Uterus (tissue), 3 donors: ENCODE measurements at regions not wholly inside any gene's neighbourhood (a gene's known extent, or its start where the extent isn't known, plus 50 kb on each side); places are given as distances from the start of the nearest gene placed in this dataset.
"Not testable (repeated sequence)": the region's sequence is repeated elsewhere in the genome, so short reads cannot be mapped to it uniquely, and the experiment has no call there.

Experiments
- DNase-seq, 2 donors: peaks; one replicate each; pipeline ENCODE4 v3.0.0-alpha.2; 2019 to 2020
- H3K27ac ChIP-seq, 2 donors: fragments of 200-600 bp; sonication (generic); 1 replicate in 1 of 2; 2 replicates in 1 of 2; pipeline ENCODE4 v1.5.1; 2016 to 2018
- H3K27me3 ChIP-seq, 2 donors: fragments of 200-600 bp; sonication (generic); one replicate each; pipeline ENCODE4 v1.5.1; 2018 to 2019; ENCODE audit warnings: control low read depth in 1 of 2
- H3K36me3 ChIP-seq, 2 donors: fragments of 200-600 bp; sonication (generic); one replicate each; pipeline ENCODE4 v1.5.1; 2019; ENCODE audit warnings: control low read depth in 1 of 2
- H3K4me1 ChIP-seq, 2 donors: fragments of 200-600 bp; sonication (generic); one replicate each; pipeline ENCODE4 v1.5.1; 2018 to 2019; ENCODE audit warnings: control low read depth in 1 of 2
- H3K4me3 ChIP-seq, 2 donors: fragments of 200-600 bp; sonication (generic); 1 replicate in 1 of 2; 2 replicates in 1 of 2; pipeline ENCODE4 v1.5.1; 2018 to 2019; ENCODE audit warnings: mild to moderate bottlenecking in 1 of 2
- H3K9me3 ChIP-seq, 2 donors: fragments of 200-600 bp; sonication (generic); one replicate each; pipeline ENCODE4 v1.5.1; 2019; ENCODE audit warnings: control low read depth in 1 of 2
- POLR2A ChIP-seq, 2 donors: fragments of 450-650 bp; IDR thresholded peaks; one replicate each; pipeline ENCODE4 v1.6.1; 2016; ENCODE audit warnings: antibody characterized with exemption in 2 of 2, mild to moderate bottlenecking in 1 of 2, moderate library complexity in 1 of 2
- intact Hi-C: fragments of 100-400 bp; cut with DNase I; formaldehyde crosslinking; loops from one replicate; pipeline ENCODE4 v1.15.1; 2023; ENCODE audit warnings: low total_unique reads
- TF ChIP-seq, protein P1 (sequence below), 4 experiments: fragments of 200-600 bp in 2 of 4; fragments of 450-650 bp in 2 of 4; sonication (generic) in 2 of 4; IDR thresholded peaks; one replicate each; pipeline ENCODE4 v1.5.1; 2016 to 2019; ENCODE audit warnings: antibody characterized with exemption in 4 of 4, mild to moderate bottlenecking in 2 of 4, moderate library complexity in 1 of 4
- donor health status: DM: yes; HTN: yes; CAD: no.

DNA sequence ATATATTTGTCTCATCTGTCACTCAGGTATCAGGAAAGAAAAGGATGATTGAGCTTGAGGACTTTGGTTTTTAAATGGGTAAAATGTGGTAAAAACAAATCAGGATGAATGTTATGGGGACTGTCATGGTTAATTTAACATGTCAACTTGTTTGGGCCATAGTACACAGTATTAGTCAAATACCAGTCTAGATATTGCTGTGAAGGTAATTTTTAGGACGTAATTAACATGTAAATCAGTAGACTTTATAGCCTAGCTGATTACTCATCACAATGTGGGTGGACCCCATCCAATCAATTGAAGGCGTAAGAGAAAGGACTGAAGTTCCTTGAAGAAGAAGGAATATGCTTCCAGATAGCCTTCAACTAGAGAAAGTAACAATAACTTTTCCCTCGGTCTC, 275.7 kb upstream of the ZNF804A start:
- Histone ChIP-seq H3K9me3 (no peaks in the 10 kb centered on the region), H3K27ac (no peak overlapping the region), H3K4me3 (no peak overlapping the region), H3K27me3 (no peaks in the 10 kb centered on the region), H3K4me1 (no peaks in the 10 kb centered on the region), H3K36me3 (no peaks in the 10 kb centered on the region)
- no peak for DNase-seq
- intact Hi-C loops: no loop called here
- TF ChIP-seq POLR2A (IDR thresholded peaks at IDR 0.05): no peak
- TF ChIP-seq, protein P1, sequence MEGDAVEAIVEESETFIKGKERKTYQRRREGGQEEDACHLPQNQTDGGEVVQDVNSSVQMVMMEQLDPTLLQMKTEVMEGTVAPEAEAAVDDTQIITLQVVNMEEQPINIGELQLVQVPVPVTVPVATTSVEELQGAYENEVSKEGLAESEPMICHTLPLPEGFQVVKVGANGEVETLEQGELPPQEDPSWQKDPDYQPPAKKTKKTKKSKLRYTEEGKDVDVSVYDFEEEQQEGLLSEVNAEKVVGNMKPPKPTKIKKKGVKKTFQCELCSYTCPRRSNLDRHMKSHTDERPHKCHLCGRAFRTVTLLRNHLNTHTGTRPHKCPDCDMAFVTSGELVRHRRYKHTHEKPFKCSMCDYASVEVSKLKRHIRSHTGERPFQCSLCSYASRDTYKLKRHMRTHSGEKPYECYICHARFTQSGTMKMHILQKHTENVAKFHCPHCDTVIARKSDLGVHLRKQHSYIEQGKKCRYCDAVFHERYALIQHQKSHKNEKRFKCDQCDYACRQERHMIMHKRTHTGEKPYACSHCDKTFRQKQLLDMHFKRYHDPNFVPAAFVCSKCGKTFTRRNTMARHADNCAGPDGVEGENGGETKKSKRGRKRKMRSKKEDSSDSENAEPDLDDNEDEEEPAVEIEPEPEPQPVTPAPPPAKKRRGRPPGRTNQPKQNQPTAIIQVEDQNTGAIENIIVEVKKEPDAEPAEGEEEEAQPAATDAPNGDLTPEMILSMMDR (IDR thresholded peaks at IDR 0.05): no peak

DNA sequence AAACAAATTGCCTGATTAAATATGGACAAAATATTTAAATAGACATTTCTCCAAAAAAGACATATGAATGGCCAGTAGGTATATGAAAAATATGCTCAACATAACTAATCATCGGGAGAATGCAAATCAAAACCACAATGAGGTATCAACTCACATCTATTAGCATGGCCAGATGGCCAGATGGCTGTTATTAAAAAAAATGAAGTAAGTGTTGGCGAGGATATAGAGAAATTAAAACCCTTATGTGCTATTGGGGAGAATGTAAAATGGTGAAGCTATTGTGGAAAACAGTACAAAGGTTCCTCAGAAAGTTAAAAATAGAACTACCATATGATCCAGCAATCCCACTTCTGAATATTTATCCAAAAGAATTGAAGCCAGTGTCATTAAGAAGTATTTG, 272.3 kb upstream of the ZNF804A start:
- Histone ChIP-seq H3K4me1 (no peaks in the 10 kb centered on the region), H3K36me3 (no peaks in the 10 kb centered on the region), H3K9me3 (no peaks in the 10 kb centered on the region), H3K4me3 (no peak overlapping the region), H3K27me3 (no peaks in the 10 kb centered on the region), H3K27ac (no peak overlapping the region)
- TF ChIP-seq, protein P1 (IDR thresholded peaks at IDR 0.05): no peak
- TF ChIP-seq POLR2A (IDR thresholded peaks at IDR 0.05): no peak
- no peak for DNase-seq
- intact Hi-C loops: no loop called here

DNA sequence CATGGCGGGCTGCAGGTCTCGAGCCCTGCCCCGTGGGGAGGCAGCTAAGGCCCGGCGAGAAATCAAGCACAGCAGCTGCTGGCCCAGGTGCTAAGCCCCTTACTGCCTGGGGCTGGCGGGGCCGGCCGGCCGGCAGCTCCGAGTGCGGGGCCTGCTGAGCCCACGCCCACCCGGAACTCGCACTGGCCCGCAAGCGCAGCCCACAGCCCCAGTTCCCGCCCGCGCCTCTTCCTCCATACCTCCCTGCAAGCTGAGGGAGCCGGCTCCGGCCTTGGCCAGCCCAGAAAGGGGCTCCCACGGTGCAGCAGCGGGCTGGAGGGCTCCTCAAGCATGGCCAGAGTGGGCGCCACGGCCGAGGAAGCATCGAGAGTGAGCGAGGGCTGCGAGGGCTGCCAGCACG, 270.5 kb upstream of the ZNF804A start:
- H3K4me3 ChIP-seq, H3K9me3 ChIP-seq, H3K27ac ChIP-seq, DNase-seq, H3K27me3 ChIP-seq, H3K4me1 ChIP-seq, intact Hi-C loops, H3K36me3 ChIP-seq: not testable (repeated sequence)

DNA sequence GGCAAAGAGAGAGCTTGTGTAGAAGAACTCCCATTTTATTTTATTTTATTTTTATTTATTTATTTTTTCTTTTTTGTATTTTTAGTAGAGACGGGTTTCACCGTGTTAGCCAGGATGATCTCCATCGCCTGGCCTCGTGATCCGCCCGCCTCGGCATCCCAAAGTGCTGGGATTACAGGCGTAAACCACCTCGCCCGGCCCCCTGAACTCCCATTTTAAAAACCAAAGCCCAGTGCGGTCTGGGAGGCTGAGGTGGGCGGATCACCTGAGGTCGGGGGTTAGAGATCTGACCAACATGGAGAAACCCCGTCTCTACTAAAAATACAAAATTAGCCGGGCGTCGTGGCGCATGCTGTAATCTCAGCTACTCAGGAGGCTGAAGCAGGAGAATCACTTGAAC, 267.8 kb upstream of the ZNF804A start:
- H3K27me3 ChIP-seq, H3K36me3 ChIP-seq, H3K9me3 ChIP-seq, H3K27ac ChIP-seq, intact Hi-C loops, DNase-seq, H3K4me3 ChIP-seq, H3K4me1 ChIP-seq: not testable (repeated sequence)

DNA sequence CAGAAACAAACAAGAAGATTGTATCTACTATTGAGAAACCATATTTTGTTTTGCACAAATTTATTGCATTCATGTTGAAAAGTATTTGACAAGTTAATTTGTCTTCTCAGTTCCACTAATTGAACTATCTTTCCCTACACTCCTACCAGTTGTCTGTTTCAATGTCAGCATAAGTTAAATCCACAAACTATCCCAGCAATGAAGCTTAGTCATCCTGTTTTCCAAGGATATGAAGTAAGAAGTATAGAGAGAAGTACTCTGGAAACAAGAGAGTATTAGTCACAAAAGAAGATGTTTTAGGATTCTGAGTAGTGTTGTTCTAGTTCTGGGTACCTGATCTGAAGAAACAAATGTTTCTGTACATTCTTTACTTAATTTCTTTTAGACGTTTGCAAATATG, 261.6 kb upstream of the ZNF804A start:
- intact Hi-C loops: no loop called here
- no peak for TF ChIP-seq POLR2A (IDR thresholded peaks at IDR 0.05)
- TF ChIP-seq, protein P1 (IDR thresholded peaks at IDR 0.05): no peak
- DNase-seq: no peak

DNA sequence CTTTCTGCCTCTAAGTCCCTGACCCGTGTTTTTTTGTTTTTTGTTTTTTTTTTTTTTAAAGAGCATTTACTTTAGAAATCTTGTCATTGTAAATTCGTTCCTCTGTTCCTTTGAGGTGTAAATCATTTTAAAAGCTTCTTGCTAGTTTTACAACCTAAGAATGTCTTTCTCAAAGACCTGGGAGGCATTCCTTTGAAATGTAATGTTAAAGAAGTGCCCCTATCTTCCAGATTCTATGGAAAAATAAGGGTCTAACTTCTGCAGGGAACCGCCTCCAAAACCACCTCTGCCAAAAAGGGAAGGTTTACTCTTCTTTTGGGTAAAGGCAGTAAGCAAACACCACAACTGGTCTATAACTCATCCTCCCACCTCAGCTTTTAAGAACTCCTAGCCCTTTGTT, 259.6 kb upstream of the ZNF804A start:
- no peak overlapping the region for H3K4me3 ChIP-seq
- no peaks in the 10 kb centered on the region for H3K36me3 ChIP-seq
- no peaks in the 10 kb centered on the region for H3K27me3 ChIP-seq
- no peak for TF ChIP-seq POLR2A (IDR thresholded peaks at IDR 0.05)
- TF ChIP-seq, protein P1 (IDR thresholded peaks at IDR 0.05): no peak
- no peaks in the 10 kb centered on the region for H3K9me3 ChIP-seq
- intact Hi-C loops: no loop called here
- DNase-seq: no peak
- no peak overlapping the region for H3K27ac ChIP-seq
- H3K4me1 ChIP-seq: no peaks in the 10 kb centered on the region

More for the DNA sequence above, 261.6 kb upstream of the ZNF804A start:
- Histone ChIP-seq H3K27me3 (no peaks in the 10 kb centered on the region), H3K27ac (no peak overlapping the region), H3K36me3 (no peaks in the 10 kb centered on the region), H3K4me3 (no peak overlapping the region), H3K4me1 (no peaks in the 10 kb centered on the region), H3K9me3 (no peaks in the 10 kb centered on the region)
